ENCODE measurements at regions not wholly inside any gene's neighbourhood (a gene's known extent, or its start where the extent isn't known, plus 50 kb on each side); places are given as distances from the start of the nearest gene placed in this dataset.

GRCh38 chr14:85301506-85301905 is 228.4 kb upstream of the FLRT2 start:
- H3K27me3 ChIP-seq (ENCODE audit: insufficient read depth, low read depth), result no peaks in the 10 kb centered on the region
- no peak overlapping the region for H3K4me2 ChIP-seq
- H3K4me1 ChIP-seq (ENCODE audit: low read depth, poor library complexity, severe bottlenecking), result no peaks in the 10 kb centered on the region
- H3K36me3 ChIP-seq (ENCODE audit: insufficient read depth), result no peaks in the 10 kb centered on the region
- no peak overlapping the region for H3K9ac ChIP-seq
- no peak for TF ChIP-seq CTCF (conservative IDR thresholded peaks at IDR 0.05; ENCODE audit: low read depth, low read length)
- H4K20me1 ChIP-seq (ENCODE audit: insufficient read depth), result no peaks in the 10 kb centered on the region
- H3K27ac ChIP-seq, result no peak overlapping the region
- H2AFZ ChIP-seq (ENCODE audit: low read depth), result no peak overlapping the region
- H3K4me3 ChIP-seq (IDR thresholded peaks at IDR 0.05; ENCODE audit: insufficient read depth, low read depth, low read length), result no peak overlapping the region
- H3K79me2 ChIP-seq (ENCODE audit: insufficient read depth, low read depth), result no peaks in the 10 kb centered on the region

- Histone ChIP-seq H3K27ac (no peak overlapping the region), H3K9ac (no peak overlapping the region), H4K20me1 (ENCODE audit: insufficient read depth) (no peaks in the 10 kb centered on the region), H3K4me1 (ENCODE audit: low read depth, poor library complexity, severe bottlenecking) (no peaks in the 10 kb centered on the region), H3K79me2 (ENCODE audit: insufficient read depth, low read depth) (no peaks in the 10 kb centered on the region), H2AFZ (ENCODE audit: low read depth) (no peak overlapping the region), H3K27me3 (ENCODE audit: insufficient read depth, low read depth) (no peaks in the 10 kb centered on the region), H3K36me3 (ENCODE audit: insufficient read depth) (no peaks in the 10 kb centered on the region), H3K4me2 (no peak overlapping the region), H3K4me3 (IDR thresholded peaks at IDR 0.05; ENCODE audit: insufficient read depth, low read depth, low read length) (no peak overlapping the region)
- TF ChIP-seq CTCF (conservative IDR thresholded peaks at IDR 0.05; ENCODE audit: low read depth, low read length), result no peak
Measured at GRCh38 chr14:85306024-85306423, 223.9 kb upstream of the FLRT2 start.

GRCh38 chr14:85308531-85309300 is 221.2 kb upstream of the FLRT2 start:
- Histone ChIP-seq H3K4me3 (IDR thresholded peaks at IDR 0.05; ENCODE audit: insufficient read depth, low read depth, low read length) (no peak overlapping the region), H3K27me3 (ENCODE audit: insufficient read depth, low read depth) (no peaks in the 10 kb centered on the region), H4K20me1 (ENCODE audit: insufficient read depth) (no peaks in the 10 kb centered on the region), H3K4me2 (no peak overlapping the region), H3K9ac (no peak overlapping the region), H2AFZ (ENCODE audit: low read depth) (no peak overlapping the region), H3K4me1 (ENCODE audit: low read depth, poor library complexity, severe bottlenecking) (no peaks in the 10 kb centered on the region), H3K79me2 (ENCODE audit: insufficient read depth, low read depth) (no peaks in the 10 kb centered on the region), H3K36me3 (ENCODE audit: insufficient read depth) (no peaks in the 10 kb centered on the region), H3K27ac (no peak overlapping the region)
- TF ChIP-seq CTCF (conservative IDR thresholded peaks at IDR 0.05; ENCODE audit: low read depth, low read length), result no peak

DNA sequence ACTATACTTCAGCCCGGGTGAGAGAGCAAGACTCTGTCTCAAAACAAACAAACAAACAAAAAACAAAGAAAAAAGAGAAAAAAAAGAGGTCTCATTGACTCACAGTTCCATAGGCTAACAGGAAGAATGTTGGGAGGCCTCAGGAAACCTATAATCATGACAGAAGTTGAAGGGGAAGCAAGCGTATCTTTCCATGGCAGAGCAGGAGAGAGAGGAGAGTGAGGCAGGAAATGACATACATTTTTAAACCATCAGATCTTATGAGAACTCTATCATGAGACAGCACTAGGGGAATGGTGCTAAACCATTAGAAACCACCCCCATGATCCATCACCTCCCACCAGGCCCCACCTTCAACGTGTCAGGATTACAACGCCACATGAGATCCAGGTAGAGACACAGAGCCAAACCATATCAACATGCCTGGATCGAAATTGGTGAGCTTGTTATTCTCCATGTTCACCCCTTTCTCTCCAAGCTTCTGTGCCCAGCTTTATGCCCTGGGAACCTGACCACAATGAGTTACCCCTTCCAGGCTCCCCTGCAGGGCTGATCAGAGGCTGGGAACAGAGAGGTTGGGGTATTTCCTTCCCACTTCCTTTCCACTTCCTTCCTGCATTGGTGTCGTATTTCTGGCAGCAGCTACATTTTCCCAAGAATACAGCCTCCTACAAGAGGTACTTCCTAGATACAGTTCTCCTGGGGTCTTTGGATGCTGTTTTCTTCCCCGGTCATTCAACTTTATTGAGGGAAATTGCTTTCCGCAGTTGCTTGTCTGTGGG is 219.3 kb upstream of the FLRT2 start:
- no peak overlapping the region for H3K9ac ChIP-seq
- H4K20me1 ChIP-seq (ENCODE audit: insufficient read depth), result no peaks in the 10 kb centered on the region
- no peaks in the 10 kb centered on the region for H3K36me3 ChIP-seq (ENCODE audit: insufficient read depth)
- no peak overlapping the region for H2AFZ ChIP-seq (ENCODE audit: low read depth)
- no peak overlapping the region for H3K4me3 ChIP-seq (IDR thresholded peaks at IDR 0.05; ENCODE audit: insufficient read depth, low read depth, low read length)
- no peaks in the 10 kb centered on the region for H3K27me3 ChIP-seq (ENCODE audit: insufficient read depth, low read depth)
- no peak for TF ChIP-seq CTCF (conservative IDR thresholded peaks at IDR 0.05; ENCODE audit: low read depth, low read length)
- H3K4me1 ChIP-seq (ENCODE audit: low read depth, poor library complexity, severe bottlenecking), result no peaks in the 10 kb centered on the region
- H3K27ac ChIP-seq, result no peak overlapping the region
- H3K4me2 ChIP-seq, result no peak overlapping the region
- H3K79me2 ChIP-seq (ENCODE audit: insufficient read depth, low read depth), result no peaks in the 10 kb centered on the region
